RWPE1 (cell line): ENCODE measurements at regions not wholly inside any gene's neighbourhood (a gene's known extent, or its start where the extent isn't known, plus 50 kb on each side); places are given as distances from the start of the nearest gene placed in this dataset.

Experiments
- CTCF ChIA-PET: fragments of 350-600 bp; sonication (Branson Sonifier 250); formaldehyde crosslinking; extraction: SDS; loops from one replicate; lab custom pipeline; 2021; lab: Yijun Ruan, JAX
- POLR2A ChIA-PET: fragments of 400-600 bp; formaldehyde crosslinking; extraction: SDS; loops from one replicate; lab custom pipeline; 2020; ENCODE audit warnings: antibody characterized with exemption; ENCODE audit not compliant: low non-redundant PET; lab: Yijun Ruan, JAX
- DNase-seq: peaks from one replicate; pipeline ENCODE4 v3.0.0; 2012; ENCODE audit warnings: low spot score
- H3K27ac ChIP-seq: fragments of 450-650 bp; 2 replicates; pipeline ENCODE4 v1.5.1; 2017
- CTCF ChIP-seq: fragments of 450-650 bp; conservative IDR thresholded peaks from 2 replicates; pipeline ENCODE4 v1.5.1; 2017; ENCODE audit warnings: low read depth, mild to moderate bottlenecking

DNA sequence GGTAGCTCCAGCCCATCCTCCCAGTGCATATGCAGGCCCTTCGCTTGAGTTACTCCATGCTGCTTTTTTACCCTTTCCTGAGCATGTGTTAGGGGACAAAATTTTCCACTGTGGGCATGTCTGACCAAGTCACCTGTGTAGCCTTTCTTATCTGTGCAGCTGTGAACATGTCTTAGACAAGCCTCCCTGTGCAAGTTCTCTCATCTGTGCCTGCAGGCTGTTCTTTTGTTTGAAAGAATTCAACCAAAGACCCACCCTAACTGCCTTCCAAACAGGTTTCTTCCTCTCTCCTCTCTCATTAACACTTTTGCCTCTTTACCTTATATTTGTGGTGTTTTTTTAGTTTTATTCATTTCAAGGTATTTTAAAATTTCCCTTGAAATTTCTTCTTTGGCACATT, 53.2 kb upstream of the SPIN4 start:
- no peak for TF ChIP-seq CTCF
- CTCF ChIA-PET = no interaction called here
- POLR2A ChIA-PET = no interaction called here
- no peak overlapping the region for H3K27ac ChIP-seq
- DNase-seq = no peak

- no peak for TF ChIP-seq CTCF
- CTCF ChIA-PET = no interaction called here
These were observed 51.0 kb upstream of the SPIN4 start for GRCh38 chrX:63402106-63402505.

More at GRCh38 chrX:63402106-63402505, 51.0 kb upstream of the SPIN4 start:
- POLR2A ChIA-PET = no interaction called here
- no peak for DNase-seq
- H3K27ac ChIP-seq = no peak overlapping the region
